ENCODE measurements at regions not wholly inside any gene's neighbourhood (a gene's known extent, or its start where the extent isn't known, plus 50 kb on each side); places are given as distances from the start of the nearest gene placed in this dataset.
A peak's percentile ranks its signal among the peaks of the same experiment; 100 is the strongest.

DNA sequence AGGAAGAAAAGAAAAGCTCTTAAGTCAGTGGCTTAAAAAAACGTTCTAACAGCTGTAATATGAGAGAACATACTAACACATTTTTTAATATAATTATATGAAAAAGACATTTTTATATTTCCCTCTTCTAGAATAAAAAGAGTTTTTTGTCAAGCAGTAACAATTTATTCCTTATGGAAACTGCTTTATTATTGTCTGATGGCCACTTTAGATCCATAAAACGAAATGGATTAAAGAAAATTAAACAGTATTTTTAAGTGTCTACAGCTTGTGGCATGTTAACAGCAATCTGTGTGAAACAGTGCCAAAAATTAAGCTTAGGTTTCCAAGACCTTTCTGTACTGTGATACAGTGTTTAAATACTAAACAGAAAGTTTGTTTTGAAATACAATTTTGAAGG is 55.5 kb upstream of the TENM3 start:
- no peak overlapping the region for H3K4me3 ChIP-seq (ENCODE audit: low read depth, low read length)
- DNase-seq (ENCODE audit: low read depth, low spot score) = no peak
- TF ChIP-seq, protein P1, sequence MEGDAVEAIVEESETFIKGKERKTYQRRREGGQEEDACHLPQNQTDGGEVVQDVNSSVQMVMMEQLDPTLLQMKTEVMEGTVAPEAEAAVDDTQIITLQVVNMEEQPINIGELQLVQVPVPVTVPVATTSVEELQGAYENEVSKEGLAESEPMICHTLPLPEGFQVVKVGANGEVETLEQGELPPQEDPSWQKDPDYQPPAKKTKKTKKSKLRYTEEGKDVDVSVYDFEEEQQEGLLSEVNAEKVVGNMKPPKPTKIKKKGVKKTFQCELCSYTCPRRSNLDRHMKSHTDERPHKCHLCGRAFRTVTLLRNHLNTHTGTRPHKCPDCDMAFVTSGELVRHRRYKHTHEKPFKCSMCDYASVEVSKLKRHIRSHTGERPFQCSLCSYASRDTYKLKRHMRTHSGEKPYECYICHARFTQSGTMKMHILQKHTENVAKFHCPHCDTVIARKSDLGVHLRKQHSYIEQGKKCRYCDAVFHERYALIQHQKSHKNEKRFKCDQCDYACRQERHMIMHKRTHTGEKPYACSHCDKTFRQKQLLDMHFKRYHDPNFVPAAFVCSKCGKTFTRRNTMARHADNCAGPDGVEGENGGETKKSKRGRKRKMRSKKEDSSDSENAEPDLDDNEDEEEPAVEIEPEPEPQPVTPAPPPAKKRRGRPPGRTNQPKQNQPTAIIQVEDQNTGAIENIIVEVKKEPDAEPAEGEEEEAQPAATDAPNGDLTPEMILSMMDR (IDR thresholded peaks at IDR 0.05; ENCODE audit: low read depth, low read length) = no peak
- in situ Hi-C loops (cut with HindIII; ENCODE audit: low sequenced_read_pairs) = no loop called here

DNA sequence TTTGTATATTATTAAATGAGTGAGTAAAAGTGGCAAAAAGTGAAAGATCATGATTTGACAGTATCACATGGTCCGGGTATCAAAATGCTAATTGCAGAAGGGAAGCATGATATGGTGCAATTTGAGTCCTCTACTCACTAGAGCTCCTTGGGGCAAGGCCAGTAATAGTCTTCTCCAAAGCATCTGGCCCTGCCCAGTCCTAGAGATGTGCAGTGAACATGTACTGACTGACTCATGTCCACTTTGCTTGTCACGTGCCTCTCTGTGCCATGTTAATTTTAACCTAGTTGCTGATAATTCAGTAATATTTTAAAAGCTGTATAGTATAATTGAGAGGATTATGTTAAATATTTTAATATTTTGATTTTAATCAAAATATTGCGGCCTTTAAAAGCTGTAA is 54.6 kb upstream of the TENM3 start:
- peak; percentile 37 for DNase-seq (ENCODE audit: low read depth, low spot score)
- TF ChIP-seq, protein P1 (IDR thresholded peaks at IDR 0.05; ENCODE audit: low read depth, low read length) = no peak
- H3K4me3 ChIP-seq (ENCODE audit: low read depth, low read length) = no peak overlapping the region
- in situ Hi-C loops (cut with HindIII; ENCODE audit: low sequenced_read_pairs) = no loop called here

DNA sequence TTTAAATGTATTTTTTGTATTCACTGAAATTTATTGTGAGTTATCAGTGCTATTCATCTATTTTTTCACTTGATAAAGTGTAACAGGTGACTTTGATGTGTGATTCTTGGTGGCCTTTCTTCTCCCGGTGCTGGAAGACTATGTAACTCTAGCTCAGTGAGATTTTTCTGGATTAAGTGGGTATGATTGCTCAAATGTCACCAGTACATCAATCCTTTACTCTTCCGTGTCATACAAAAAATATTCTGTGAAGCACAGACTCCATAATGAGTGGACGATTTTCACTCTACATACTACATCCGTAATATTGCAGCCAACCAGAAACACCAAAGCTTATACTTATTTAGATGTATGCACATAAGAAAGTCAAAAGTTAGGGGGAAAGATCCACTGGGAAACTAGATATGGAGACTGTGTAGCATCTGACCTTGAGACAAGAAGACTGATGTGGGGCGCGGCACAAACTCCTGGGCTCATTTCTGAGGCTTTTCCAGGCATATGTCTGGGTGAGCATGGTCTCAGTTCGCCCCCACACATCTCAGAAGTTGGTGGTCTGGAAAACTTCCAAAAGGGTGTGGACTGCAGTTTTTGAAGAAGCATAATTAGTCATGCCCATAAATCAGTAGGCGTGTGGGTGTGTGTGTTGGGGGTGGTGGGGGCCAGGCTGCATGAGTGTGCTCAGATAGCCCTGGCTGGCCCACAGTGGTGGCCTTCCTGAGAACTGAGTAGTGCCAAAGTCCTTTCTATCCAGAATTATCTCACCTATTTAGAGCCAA is 53.9 kb upstream of the TENM3 start:
- in situ Hi-C loops (cut with HindIII; ENCODE audit: low sequenced_read_pairs) = no loop called here
- no peak overlapping the region for H3K4me3 ChIP-seq (ENCODE audit: low read depth, low read length)
- TF ChIP-seq, protein P1 (IDR thresholded peaks at IDR 0.05; ENCODE audit: low read depth, low read length) = no peak
- peak; percentile 91 for DNase-seq (ENCODE audit: low read depth, low spot score)

DNA sequence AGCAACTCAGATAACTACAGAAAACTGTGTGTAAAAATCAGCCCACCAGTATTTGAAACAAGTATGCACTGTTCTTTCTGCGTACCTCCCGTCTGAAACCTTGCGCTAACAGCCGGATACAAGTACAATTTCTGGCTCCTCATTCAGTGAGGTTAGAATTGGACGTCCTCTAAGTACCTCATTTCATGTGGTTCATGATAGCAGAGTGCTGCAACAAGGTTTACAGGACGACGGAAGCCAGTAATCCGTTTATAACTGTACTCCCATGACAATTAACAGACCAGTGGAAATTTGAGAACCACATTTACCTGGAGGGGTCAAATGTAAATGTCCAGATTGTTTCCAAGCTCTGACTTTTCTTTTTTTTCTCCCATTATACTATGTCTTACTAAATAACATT is 52.9 kb upstream of the TENM3 start:
- in situ Hi-C loops (cut with HindIII; ENCODE audit: low sequenced_read_pairs) = no loop called here
- DNase-seq (ENCODE audit: low read depth, low spot score) = no peak
- TF ChIP-seq, protein P1 (IDR thresholded peaks at IDR 0.05; ENCODE audit: low read depth, low read length) = no peak
- H3K4me3 ChIP-seq (ENCODE audit: low read depth, low read length) = no peak overlapping the region

DNA sequence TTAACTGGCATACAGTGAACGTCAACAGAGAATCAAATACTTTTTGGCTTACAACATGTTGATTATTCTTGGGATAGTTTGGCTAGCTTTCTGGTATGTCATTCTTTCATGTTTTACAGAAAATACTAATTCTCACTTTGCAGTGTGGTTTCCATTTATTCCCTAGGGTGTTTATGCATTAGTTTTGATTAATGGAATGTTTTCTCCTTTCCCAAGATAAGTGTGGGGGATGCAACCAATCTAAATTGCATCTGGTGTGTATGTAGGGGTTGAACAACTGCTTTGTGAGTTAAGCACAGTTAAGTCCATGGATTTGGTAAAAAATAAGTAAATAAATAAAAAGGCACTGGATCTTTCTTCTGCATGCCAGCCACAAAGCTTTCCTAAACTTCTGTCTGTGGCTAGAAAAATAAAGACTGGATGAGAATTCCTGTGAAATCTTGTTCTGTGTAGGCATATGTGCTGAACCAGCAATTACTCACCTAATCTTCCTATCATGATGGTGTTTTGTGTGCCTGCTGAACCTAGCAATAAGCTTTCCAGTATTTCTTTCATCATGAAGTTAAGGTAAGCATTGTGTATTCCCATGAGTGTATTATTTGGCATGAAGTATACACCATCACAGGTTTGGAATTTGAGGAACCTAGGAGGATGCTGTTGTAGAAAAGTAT is 50.6 kb upstream of the TENM3 start:
- TF ChIP-seq, protein P1 (IDR thresholded peaks at IDR 0.05; ENCODE audit: low read depth, low read length) = no peak
- no peak overlapping the region for H3K4me3 ChIP-seq (ENCODE audit: low read depth, low read length)
- in situ Hi-C loops (cut with HindIII; ENCODE audit: low sequenced_read_pairs) = no loop called here
- peak; percentile 55 for DNase-seq (ENCODE audit: low read depth, low spot score)

DNA sequence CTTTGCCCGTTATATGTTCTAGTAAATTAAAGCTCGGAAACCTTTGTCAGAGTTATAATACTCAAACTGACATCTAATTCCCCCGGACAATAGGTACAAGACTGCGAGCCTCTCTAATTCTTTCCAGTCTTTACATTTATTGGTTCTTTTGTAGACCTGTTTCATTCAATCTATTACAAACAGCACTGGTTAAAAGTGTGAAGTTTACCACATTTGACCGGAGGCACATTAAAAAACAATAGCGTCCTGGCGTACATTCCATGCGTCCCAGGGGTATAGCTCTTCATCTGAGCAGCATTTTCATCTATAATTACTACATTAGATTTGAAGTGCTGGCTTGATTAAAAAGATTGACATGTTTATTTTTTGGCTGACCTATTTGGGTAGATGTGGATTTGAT is 49.9 kb upstream of the TENM3 start:
- no peak for DNase-seq (ENCODE audit: low read depth, low spot score)
- TF ChIP-seq, protein P1 (IDR thresholded peaks at IDR 0.05; ENCODE audit: low read depth, low read length) = no peak
- no peak overlapping the region for H3K4me3 ChIP-seq (ENCODE audit: low read depth, low read length)
- in situ Hi-C loops (cut with HindIII; ENCODE audit: low sequenced_read_pairs) = no loop called here

Data from astrocyte of the spinal cord (primary cell).